ENCODE measurements at regions not wholly inside any gene's neighbourhood (a gene's known extent, or its start where the extent isn't known, plus 50 kb on each side); places are given as distances from the start of the nearest gene placed in this dataset.

- no peak overlapping the region for H3K4me3 ChIP-seq (ENCODE audit: low read depth in 1 of 3, low read length in 3 of 3)
- H3K4me1 ChIP-seq (ENCODE audit: control insufficient read depth in 3 of 3, insufficient read depth in 2 of 3, low read depth in 1 of 3, low read length in 2 of 3), result no peaks in the 10 kb centered on the region
- peaks cover 0 to 12% of the 10 kb centered on the region in 2 donors for H3K9me3 ChIP-seq (ENCODE audit: control insufficient read depth in 2 of 2, insufficient read depth in 1 of 2, low read depth in 1 of 2, low read length in 1 of 2)
- DNase-seq, result no peak
- no peaks in the 10 kb centered on the region for H3K27me3 ChIP-seq (ENCODE audit: control insufficient read depth in 3 of 3, insufficient read depth in 3 of 3, low read length in 3 of 3)
- WGBS, 3 donors, result 64 to 81% (median 65%) methylated on average over 3 of the region's 3 CpGs
- FAIRE-seq, result no peak
- H3K36me3 ChIP-seq (ENCODE audit: control insufficient read depth in 3 of 3, insufficient read depth in 2 of 3, low read depth in 1 of 3, low read length in 3 of 3), result no peaks in the 10 kb centered on the region
- H3K27ac ChIP-seq (ENCODE audit: low read depth in 1 of 3, low read length in 2 of 3), result no peak overlapping the region
These were observed 1041.8 kb downstream of the SORCS3 start for GRCh38 chr10:105682911-105683310.

GRCh38 chr10:105681051-105681450 lies 1040.0 kb downstream of the SORCS3 start:
- H3K27ac ChIP-seq (ENCODE audit: low read depth in 1 of 3, low read length in 2 of 3), result no peak overlapping the region
- peaks cover 0 to 12% of the 10 kb centered on the region in 2 donors for H3K9me3 ChIP-seq (ENCODE audit: control insufficient read depth in 2 of 2, insufficient read depth in 1 of 2, low read depth in 1 of 2, low read length in 1 of 2)
- H3K4me1 ChIP-seq (ENCODE audit: control insufficient read depth in 3 of 3, insufficient read depth in 2 of 3, low read depth in 1 of 3, low read length in 2 of 3), result no peaks in the 10 kb centered on the region
- H3K27me3 ChIP-seq (ENCODE audit: control insufficient read depth in 3 of 3, insufficient read depth in 3 of 3, low read length in 3 of 3), result no peaks in the 10 kb centered on the region
- whole genome bisulfite sequencing, 3 donors, result 10 to 48% (median 22%) methylated on average over 5 of the region's 5 CpGs
- no peak overlapping the region for H3K4me3 ChIP-seq (ENCODE audit: low read depth in 1 of 3, low read length in 3 of 3)
- no peak for FAIRE-seq
- no peaks in the 10 kb centered on the region for H3K36me3 ChIP-seq (ENCODE audit: control insufficient read depth in 3 of 3, insufficient read depth in 2 of 3, low read depth in 1 of 3, low read length in 3 of 3)
- DNase-seq, result peak in 1 of 2 donors; percentile 47

DNA sequence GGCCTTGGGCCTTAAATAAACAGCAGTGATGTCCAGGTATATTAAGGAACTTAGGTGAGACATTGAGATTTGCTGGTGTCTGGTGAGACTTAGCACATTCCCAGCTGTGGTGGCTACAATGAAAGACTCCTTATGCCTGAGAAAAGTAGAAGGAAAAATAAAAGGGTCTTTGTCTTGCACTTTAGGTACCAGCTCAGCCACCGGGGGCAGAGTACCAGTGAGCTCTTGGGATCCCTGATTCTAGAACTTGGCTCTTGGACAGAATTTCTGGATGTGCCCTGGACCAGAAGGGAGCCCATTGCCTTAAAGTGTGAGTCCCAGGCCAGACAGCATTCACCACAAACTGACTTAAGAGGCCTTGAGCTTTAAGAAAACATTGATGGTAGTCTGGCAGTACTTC lies 1038.7 kb downstream of the SORCS3 start:
- DNase-seq (no peak), FAIRE-seq (no peak)
- H3K4me3 ChIP-seq (ENCODE audit: low read depth in 1 of 3, low read length in 3 of 3), result no peak overlapping the region
- H3K27ac ChIP-seq (ENCODE audit: low read depth in 1 of 3, low read length in 2 of 3), result no peak overlapping the region
- H3K4me1 ChIP-seq (ENCODE audit: control insufficient read depth in 3 of 3, insufficient read depth in 2 of 3, low read depth in 1 of 3, low read length in 2 of 3), result no peaks in the 10 kb centered on the region
- peaks cover 0 to 12% of the 10 kb centered on the region in 2 donors for H3K9me3 ChIP-seq (ENCODE audit: control insufficient read depth in 2 of 2, insufficient read depth in 1 of 2, low read depth in 1 of 2, low read length in 1 of 2)
- WGBS, 3 donors, result 71 to 100% (median 78%) methylated on average over 1 of the region's 1 CpG
- H3K36me3 ChIP-seq (ENCODE audit: control insufficient read depth in 3 of 3, insufficient read depth in 2 of 3, low read depth in 1 of 3, low read length in 3 of 3), result no peaks in the 10 kb centered on the region
- no peaks in the 10 kb centered on the region for H3K27me3 ChIP-seq (ENCODE audit: control insufficient read depth in 3 of 3, insufficient read depth in 3 of 3, low read length in 3 of 3)

GRCh38 chr10:105675333-105675732 lies 1034.2 kb downstream of the SORCS3 start:
- Histone ChIP-seq H3K4me3 (ENCODE audit: low read depth in 1 of 3, low read length in 3 of 3) (no peak overlapping the region), H3K4me1 (ENCODE audit: control insufficient read depth in 3 of 3, insufficient read depth in 2 of 3, low read depth in 1 of 3, low read length in 2 of 3) (no peaks in the 10 kb centered on the region), H3K27ac (ENCODE audit: low read depth in 1 of 3, low read length in 2 of 3) (no peak overlapping the region), H3K9me3 (ENCODE audit: control insufficient read depth in 2 of 2, insufficient read depth in 1 of 2, low read depth in 1 of 2, low read length in 1 of 2) (peaks cover 0 to 8% of the 10 kb centered on the region in 2 donors), H3K27me3 (ENCODE audit: control insufficient read depth in 3 of 3, insufficient read depth in 3 of 3, low read length in 3 of 3) (no peaks in the 10 kb centered on the region), H3K36me3 (ENCODE audit: control insufficient read depth in 3 of 3, insufficient read depth in 2 of 3, low read depth in 1 of 3, low read length in 3 of 3) (no peaks in the 10 kb centered on the region)
- DNase-seq, result no peak
- 82 to 93% (median 89%) methylated on average over 1 of the region's 1 CpG for WGBS, 3 donors
- FAIRE-seq, result no peak

DNA sequence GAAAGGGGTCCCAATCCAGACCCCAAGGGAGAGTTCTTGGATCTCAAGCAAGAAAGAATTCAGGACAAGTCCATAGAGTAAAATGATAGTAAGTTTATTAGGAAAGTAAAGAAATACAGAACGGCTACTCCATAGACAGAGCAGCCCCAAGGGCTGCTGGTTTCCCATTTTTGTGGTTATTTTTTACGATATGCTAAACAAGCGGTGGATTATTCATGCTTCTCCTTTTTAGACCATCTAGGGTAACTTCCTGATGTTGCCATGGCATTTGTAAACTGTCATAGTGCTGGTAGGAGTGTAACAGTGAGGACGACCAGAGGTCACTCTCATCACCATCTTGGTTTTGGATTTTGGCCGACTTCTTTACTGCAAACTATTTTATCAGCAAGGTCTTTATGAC lies 1033.4 kb downstream of the SORCS3 start:
- Histone ChIP-seq H3K4me1 (ENCODE audit: control insufficient read depth in 3 of 3, insufficient read depth in 2 of 3, low read depth in 1 of 3, low read length in 2 of 3) (no peaks in the 10 kb centered on the region), H3K27ac (ENCODE audit: low read depth in 1 of 3, low read length in 2 of 3) (no peak overlapping the region), H3K9me3 (ENCODE audit: control insufficient read depth in 2 of 2, insufficient read depth in 1 of 2, low read depth in 1 of 2, low read length in 1 of 2) (peaks cover 0 to 5% of the 10 kb centered on the region in 2 donors), H3K4me3 (ENCODE audit: low read depth in 1 of 3, low read length in 3 of 3) (no peak overlapping the region), H3K27me3 (ENCODE audit: control insufficient read depth in 3 of 3, insufficient read depth in 3 of 3, low read length in 3 of 3) (no peaks in the 10 kb centered on the region), H3K36me3 (ENCODE audit: control insufficient read depth in 3 of 3, insufficient read depth in 2 of 3, low read depth in 1 of 3, low read length in 3 of 3) (no peaks in the 10 kb centered on the region)
- DNase-seq (no peak), FAIRE-seq (no peak)
- WGBS, 3 donors, result 65 to 81% (median 70%) methylated on average over 5 of the region's 5 CpGs

GRCh38 chr10:105658696-105659095 lies 1017.6 kb downstream of the SORCS3 start:
- Histone ChIP-seq H3K36me3 (ENCODE audit: control insufficient read depth in 3 of 3, insufficient read depth in 2 of 3, low read depth in 1 of 3, low read length in 3 of 3) (no peaks in the 10 kb centered on the region), H3K4me1 (ENCODE audit: control insufficient read depth in 3 of 3, insufficient read depth in 2 of 3, low read depth in 1 of 3, low read length in 2 of 3) (no peaks in the 10 kb centered on the region), H3K4me3 (ENCODE audit: low read depth in 1 of 3, low read length in 3 of 3) (no peak overlapping the region), H3K27ac (ENCODE audit: low read depth in 1 of 3, low read length in 2 of 3) (no peak overlapping the region), H3K27me3 (ENCODE audit: control insufficient read depth in 3 of 3, insufficient read depth in 3 of 3, low read length in 3 of 3) (no peaks in the 10 kb centered on the region), H3K9me3 (ENCODE audit: control insufficient read depth in 2 of 2, insufficient read depth in 1 of 2, low read depth in 1 of 2, low read length in 1 of 2) (no peaks in the 10 kb centered on the region)
- no peak for DNase-seq
- no peak for FAIRE-seq
- WGBS, 3 donors, result 77 to 81% (median 79%) methylated on average over 4 of the region's 4 CpGs

- Histone ChIP-seq H3K27me3 (ENCODE audit: control insufficient read depth in 3 of 3, insufficient read depth in 3 of 3, low read length in 3 of 3) (no peaks in the 10 kb centered on the region), H3K9me3 (ENCODE audit: control insufficient read depth in 2 of 2, insufficient read depth in 1 of 2, low read depth in 1 of 2, low read length in 1 of 2) (no peaks in the 10 kb centered on the region), H3K4me1 (ENCODE audit: control insufficient read depth in 3 of 3, insufficient read depth in 2 of 3, low read depth in 1 of 3, low read length in 2 of 3) (no peaks in the 10 kb centered on the region), H3K27ac (ENCODE audit: low read depth in 1 of 3, low read length in 2 of 3) (no peak overlapping the region), H3K36me3 (ENCODE audit: control insufficient read depth in 3 of 3, insufficient read depth in 2 of 3, low read depth in 1 of 3, low read length in 3 of 3) (no peaks in the 10 kb centered on the region), H3K4me3 (ENCODE audit: low read depth in 1 of 3, low read length in 3 of 3) (no peak overlapping the region)
- FAIRE-seq (no peak), DNase-seq (no peak)
These were observed 1015.8 kb downstream of the SORCS3 start for GRCh38 chr10:105656856-105657255.

DNA sequence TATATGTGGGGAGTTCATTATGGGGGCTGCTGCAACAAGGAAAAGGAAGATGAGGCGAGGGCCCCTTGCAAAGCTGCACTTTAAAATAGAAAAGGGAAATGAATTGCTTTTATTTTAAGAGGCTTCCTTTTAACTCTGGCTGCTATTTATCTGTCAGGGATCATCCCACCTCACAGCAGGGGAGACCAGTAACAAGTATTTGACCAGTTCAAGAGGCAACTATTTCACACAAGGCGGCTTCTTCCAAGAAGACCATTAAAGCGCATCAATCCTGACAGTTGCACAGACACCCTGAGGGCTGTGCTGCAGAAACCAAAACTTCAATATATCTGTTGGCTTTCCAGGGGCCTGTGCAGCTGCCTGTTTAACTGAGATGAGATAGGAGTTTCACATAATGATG lies 1009.2 kb downstream of the SORCS3 start:
- FAIRE-seq (no peak), DNase-seq (no peak)
- Histone ChIP-seq H3K9me3 (ENCODE audit: control insufficient read depth in 2 of 2, insufficient read depth in 1 of 2, low read depth in 1 of 2, low read length in 1 of 2) (no peaks in the 10 kb centered on the region), H3K27me3 (ENCODE audit: control insufficient read depth in 3 of 3, insufficient read depth in 3 of 3, low read length in 3 of 3) (no peaks in the 10 kb centered on the region), H3K27ac (ENCODE audit: low read depth in 1 of 3, low read length in 2 of 3) (no peak overlapping the region), H3K4me3 (ENCODE audit: low read depth in 1 of 3, low read length in 3 of 3) (no peak overlapping the region), H3K4me1 (ENCODE audit: control insufficient read depth in 3 of 3, insufficient read depth in 2 of 3, low read depth in 1 of 3, low read length in 2 of 3) (no peaks in the 10 kb centered on the region), H3K36me3 (ENCODE audit: control insufficient read depth in 3 of 3, insufficient read depth in 2 of 3, low read depth in 1 of 3, low read length in 3 of 3) (no peaks in the 10 kb centered on the region)
- 78 to 94% (median 78%) methylated on average over 3 of the region's 3 CpGs for WGBS, 3 donors

- Histone ChIP-seq H3K27ac (ENCODE audit: low read depth in 1 of 3, low read length in 2 of 3) (no peak overlapping the region), H3K4me3 (ENCODE audit: low read depth in 1 of 3, low read length in 3 of 3) (no peak overlapping the region), H3K36me3 (ENCODE audit: control insufficient read depth in 3 of 3, insufficient read depth in 2 of 3, low read depth in 1 of 3, low read length in 3 of 3) (no peaks in the 10 kb centered on the region), H3K27me3 (ENCODE audit: control insufficient read depth in 3 of 3, insufficient read depth in 3 of 3, low read length in 3 of 3) (no peaks in the 10 kb centered on the region), H3K9me3 (ENCODE audit: control insufficient read depth in 2 of 2, insufficient read depth in 1 of 2, low read depth in 1 of 2, low read length in 1 of 2) (no peaks in the 10 kb centered on the region), H3K4me1 (ENCODE audit: control insufficient read depth in 3 of 3, insufficient read depth in 2 of 3, low read depth in 1 of 3, low read length in 2 of 3) (peaks cover 0 to 5% (median 5%) of the 10 kb centered on the region in 3 donors)
- FAIRE-seq (no peak), DNase-seq (no peak)
- WGBS, 3 donors, result 12 to 41% (median 26%) methylated on average over 1 of the region's 1 CpG
These were observed 1006.3 kb downstream of the SORCS3 start for GRCh38 chr10:105647354-105647753.
